ENCODE measurements at regions not wholly inside any gene's neighbourhood (a gene's known extent, or its start where the extent isn't known, plus 50 kb on each side); places are given as distances from the start of the nearest gene placed in this dataset.

- no peak for TF ChIP-seq CTCF (IDR thresholded peaks at IDR 0.05)
- no peak for TF ChIP-seq POLR2A (IDR thresholded peaks at IDR 0.05)
These were observed 62.2 kb upstream of the GOLIM4 start for GRCh38 chr3:168157903-168158302.

All from right lobe of liver (tissue), 4 donors.